Fibroblast of pulmonary artery (primary cell): ENCODE measurements at regions not wholly inside any gene's neighbourhood (a gene's known extent, or its start where the extent isn't known, plus 50 kb on each side); places are given as distances from the start of the nearest gene placed in this dataset.

Source experiments
- DNase-seq: peaks from one replicate; pipeline ENCODE4 v3.0.0-alpha.2; 2010; ENCODE audit warnings: low read depth
- H3K4me3 ChIP-seq: replicated peaks from 2 replicates; pipeline ENCODE4 v1.5.1; 2011; ENCODE audit warnings: low read depth, mild to moderate bottlenecking, control low read depth, low read length, moderate library complexity
- CTCF ChIP-seq: IDR thresholded peaks from 2 replicates; pipeline ENCODE4 v1.5.1; 2011; ENCODE audit warnings: mild to moderate bottlenecking, control low read depth, low read length, inconsistent platforms; ENCODE audit errors: missing control alignments

GRCh38 chr5:144880513-144880912, 709.8 kb downstream of the KCTD16 start:
- H3K4me3 ChIP-seq, result no peak overlapping the region
- no peak for DNase-seq
- TF ChIP-seq CTCF, result no peak

GRCh38 chr5:144876990-144877389, 706.3 kb downstream of the KCTD16 start:
- H3K4me3 ChIP-seq, result no peak overlapping the region
- no peak for DNase-seq
- no peak for TF ChIP-seq CTCF

- TF ChIP-seq CTCF, result no peak
- H3K4me3 ChIP-seq, result no peak overlapping the region
- DNase-seq, result no peak
These were observed 702.4 kb downstream of the KCTD16 start for GRCh38 chr5:144873076-144873475.

GRCh38 chr5:144864118-144864517, 693.4 kb downstream of the KCTD16 start:
- DNase-seq, result no peak
- H3K4me3 ChIP-seq, result no peak overlapping the region
- TF ChIP-seq CTCF, result no peak

GRCh38 chr5:144857454-144857853, 686.8 kb downstream of the KCTD16 start:
- H3K4me3 ChIP-seq, result no peak overlapping the region
- no peak for DNase-seq
- no peak for TF ChIP-seq CTCF

- no peak overlapping the region for H3K4me3 ChIP-seq
- DNase-seq, result no peak
- TF ChIP-seq CTCF, result no peak
These were observed 673.4 kb downstream of the KCTD16 start for GRCh38 chr5:144844086-144844485.

- H3K4me3 ChIP-seq, result no peak overlapping the region
- no peak for TF ChIP-seq CTCF
- DNase-seq, result no peak
These were observed 661.7 kb downstream of the KCTD16 start for GRCh38 chr5:144832416-144832815.
